Umbilical cord (tissue), 1 donor: ENCODE measurements at regions not wholly inside any gene's neighbourhood (a gene's known extent, or its start where the extent isn't known, plus 50 kb on each side); places are given as distances from the start of the nearest gene placed in this dataset.

Source experiments
- DNase-seq: peaks from one replicate; pipeline ENCODE4 v3.0.0-alpha.2; 2015; ENCODE audit warnings: low spot score

DNA sequence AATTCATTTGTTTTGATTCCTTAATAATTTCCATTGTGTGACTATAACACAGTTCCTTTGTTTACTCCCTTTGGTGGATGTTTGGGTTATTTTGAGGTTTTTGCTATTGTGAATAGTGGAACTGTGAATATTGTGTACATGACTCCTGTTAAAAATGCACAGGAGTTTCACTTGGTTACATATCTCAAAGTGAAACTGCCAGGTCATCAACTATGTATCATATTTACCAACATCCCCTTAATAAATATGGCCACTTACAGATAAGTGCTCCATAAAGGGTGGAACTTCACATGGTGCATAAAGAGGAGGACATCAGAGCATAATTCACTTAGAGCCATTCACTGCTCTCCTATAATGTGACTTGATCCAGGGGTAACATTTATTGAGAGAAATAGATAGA, 328.9 kb downstream of the SEC23A start:
- DNase-seq = no peak

DNA sequence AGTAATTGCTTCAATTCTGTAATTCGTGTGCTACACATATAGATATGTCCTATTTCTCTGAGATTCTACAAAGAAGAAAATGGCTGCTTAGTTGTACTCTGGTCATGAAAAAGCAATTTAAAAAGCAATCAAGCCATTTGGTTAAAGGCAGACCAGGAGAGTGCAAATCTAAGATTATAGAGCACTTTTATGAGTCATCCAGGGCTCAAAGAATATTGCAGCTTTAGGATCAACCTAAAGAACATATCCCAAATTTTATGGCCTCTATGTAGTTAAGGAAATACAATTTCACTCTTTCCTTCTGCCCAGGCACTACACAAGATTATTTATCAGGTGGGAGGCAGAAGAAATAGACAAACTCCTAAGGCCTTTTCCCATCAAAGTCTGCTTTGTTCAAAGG, 332.8 kb downstream of the SEC23A start:
- no peak for DNase-seq

DNA sequence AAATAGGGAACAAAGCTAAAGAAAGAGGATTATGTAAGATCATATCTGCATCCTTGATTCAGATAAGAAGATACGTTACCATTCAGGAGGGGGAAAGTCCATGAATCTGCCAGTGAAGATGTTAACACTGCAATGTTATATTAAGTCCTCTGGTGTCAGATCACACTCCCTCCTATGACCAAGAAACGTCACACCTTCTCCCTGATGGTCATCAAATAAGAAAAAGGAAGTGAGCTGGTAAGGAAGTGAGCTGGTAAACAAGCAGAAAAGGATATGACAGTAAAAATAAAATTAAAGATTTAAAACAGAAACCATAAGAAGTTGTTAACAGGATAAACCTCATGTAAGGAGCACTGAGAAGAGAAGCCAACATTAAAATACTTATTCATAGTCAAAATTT, 340.2 kb downstream of the SEC23A start:
- DNase-seq = no peak

DNA sequence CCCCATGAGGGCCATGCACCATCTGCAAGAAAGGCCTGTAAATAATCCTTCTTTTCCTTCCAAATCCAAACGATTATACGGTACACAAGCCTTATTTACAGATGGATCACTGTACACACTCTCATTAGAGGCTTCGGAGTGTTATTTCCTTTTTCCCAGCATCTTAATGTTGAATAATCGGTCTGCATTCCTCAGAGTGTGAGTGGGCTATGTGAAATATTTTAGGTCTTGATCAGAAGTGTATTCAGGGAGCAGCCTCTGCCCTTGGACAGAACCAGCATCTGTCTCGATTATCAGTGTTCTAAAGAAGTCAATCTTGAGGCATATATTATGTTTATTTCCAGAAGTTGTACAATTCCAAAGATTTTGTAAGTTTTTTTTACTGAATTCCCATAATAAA, 340.6 kb downstream of the SEC23A start:
- DNase-seq = peak; percentile 43

DNA sequence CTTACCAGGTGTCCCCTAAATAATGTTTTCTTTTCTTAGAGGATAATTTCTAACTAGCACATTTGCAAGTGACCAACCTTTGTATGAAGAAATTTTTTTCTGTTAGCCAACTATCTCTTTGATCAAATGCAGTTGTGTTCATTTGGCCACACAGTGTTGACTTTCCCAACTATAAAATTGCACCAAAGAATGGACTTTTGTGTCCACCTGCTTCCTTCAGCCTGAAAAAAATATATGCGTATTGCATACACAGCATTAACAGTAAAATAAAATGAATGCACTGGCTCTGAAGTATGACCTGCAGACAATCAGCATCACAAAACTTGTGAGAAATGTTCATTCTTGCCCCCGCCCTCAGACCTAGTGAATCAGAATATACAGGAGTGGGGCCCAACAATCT, 342.0 kb downstream of the SEC23A start:
- DNase-seq = no peak

DNA sequence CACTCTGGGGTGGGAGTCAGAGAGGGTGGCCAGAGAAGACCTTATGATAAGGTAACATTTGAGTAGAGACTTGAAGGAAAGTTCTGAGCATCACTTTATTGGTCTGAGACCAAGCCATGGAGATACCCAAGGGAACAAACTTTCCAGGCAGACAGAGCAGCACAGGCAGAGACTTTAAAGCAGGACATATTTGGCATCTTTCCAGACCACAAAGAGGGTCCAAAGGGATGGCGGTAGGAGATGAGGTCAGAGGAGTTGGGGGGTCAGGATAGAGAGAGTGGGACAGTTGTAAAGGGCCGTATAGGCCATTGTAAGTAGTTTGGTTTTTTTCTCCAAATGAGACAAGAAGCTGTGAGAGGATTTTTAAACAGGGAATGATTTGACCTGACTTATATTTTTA, 344.4 kb downstream of the SEC23A start:
- no peak for DNase-seq

DNA sequence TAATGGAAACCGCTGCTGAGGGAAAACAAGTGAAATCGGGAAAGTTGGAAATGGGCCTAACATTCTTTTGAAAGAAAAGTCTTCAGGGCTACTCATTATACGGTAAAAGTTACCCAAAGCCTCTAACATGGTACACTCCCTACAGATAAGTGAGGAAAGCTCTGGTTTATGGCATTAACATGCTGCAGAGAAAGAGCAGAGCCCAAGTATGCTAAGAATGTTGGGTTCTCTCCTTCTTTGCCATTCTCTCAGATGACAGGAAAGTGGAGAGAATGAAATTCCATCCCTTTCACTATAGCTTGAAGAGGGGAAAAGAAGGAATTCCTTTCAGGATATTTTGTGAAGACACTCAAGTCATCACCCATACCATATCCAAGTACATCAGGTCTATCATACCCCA, 348.0 kb downstream of the SEC23A start:
- DNase-seq = no peak

DNA sequence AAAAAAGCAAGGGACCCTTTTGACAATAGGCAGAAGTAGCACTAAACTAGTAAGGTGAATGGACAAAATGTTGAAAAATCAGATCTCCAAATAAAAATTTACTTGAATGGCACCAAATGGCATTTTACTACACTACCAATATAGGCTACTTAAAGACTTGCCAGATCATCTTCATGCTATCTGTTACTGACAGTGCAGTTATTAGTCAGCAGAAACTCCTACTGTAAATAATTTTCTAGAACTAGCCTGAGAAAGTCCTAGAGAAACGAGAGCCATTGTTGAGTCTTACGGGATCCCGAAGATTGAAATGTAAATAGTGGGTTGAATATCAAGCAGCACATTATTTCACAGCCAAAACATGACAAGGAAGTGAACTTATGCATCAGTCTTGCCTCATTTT, 350.3 kb downstream of the SEC23A start:
- no peak for DNase-seq

DNA sequence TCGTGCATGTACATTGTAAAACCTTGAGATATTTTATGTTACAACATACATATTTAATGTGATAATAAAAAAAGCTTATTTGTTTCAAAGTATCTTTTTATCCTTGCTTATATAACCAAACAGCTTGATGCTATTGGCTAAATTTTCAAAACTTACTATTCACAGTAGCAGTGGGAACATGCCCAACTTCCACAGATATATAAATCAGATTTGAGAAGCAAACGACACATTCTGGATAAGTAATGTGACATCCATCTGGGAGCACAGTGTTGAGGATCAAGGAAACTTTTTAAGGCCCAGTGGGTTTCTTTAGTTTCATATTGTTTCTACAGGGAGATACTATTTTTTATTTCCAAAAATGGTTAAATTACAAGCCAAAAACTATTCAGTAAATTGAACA, 350.7 kb downstream of the SEC23A start:
- DNase-seq = no peak

DNA sequence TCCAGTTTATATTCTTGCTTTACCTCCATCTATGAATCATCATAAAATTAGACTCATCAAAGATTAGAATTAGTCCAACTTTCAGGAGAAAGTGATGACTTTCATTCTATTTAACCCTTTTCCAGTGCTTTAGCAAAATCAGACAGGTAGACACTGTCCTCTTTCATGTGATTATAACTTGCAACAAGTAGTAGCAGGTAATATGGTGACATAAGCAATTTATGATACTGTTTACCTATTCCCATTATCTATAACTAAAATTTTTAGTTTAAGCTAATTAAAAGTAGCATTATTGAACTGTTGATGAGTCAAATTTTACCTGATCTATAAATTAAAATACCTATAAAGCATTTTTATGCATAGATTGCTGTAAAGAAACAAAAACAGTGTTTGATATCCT, 351.6 kb downstream of the SEC23A start:
- DNase-seq = no peak

DNA sequence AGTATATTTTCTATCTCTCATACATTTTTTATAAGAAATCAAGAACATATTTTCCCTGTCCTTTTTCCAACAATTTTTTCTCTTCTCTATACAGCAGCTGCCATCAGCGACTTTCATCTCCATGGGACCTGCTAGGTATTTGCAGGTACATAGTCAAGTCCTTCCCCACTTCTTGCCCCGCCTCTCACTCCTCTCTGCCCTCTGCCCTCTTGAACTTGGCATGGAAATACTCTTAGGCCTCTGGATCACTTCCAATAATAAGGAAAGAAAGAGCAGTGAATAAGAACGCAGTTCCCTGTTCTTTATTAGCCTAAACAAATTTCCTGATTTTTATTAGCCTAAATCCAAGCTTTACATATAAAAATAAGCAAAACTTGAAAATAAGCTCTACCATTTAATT, 353.1 kb downstream of the SEC23A start:
- no peak for DNase-seq

DNA sequence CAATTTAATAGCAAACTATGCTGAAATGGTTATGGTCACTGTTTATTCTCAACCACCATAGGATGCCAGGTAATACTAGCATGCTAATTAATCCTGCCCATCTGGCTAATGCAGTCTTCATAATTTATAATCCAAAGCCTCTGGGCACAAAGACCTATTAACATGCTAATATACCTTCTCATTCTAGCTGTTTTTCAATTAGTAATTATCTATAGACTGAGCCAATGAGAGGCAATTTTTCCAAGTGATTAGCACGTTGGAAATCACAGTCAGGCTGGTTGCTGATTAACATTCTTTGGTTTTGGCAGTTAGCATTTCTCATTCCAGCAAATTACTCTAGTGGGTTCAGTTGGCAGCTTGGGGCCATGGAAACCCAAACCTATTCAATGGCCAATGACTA, 357.2 kb downstream of the SEC23A start:
- no peak for DNase-seq

DNA sequence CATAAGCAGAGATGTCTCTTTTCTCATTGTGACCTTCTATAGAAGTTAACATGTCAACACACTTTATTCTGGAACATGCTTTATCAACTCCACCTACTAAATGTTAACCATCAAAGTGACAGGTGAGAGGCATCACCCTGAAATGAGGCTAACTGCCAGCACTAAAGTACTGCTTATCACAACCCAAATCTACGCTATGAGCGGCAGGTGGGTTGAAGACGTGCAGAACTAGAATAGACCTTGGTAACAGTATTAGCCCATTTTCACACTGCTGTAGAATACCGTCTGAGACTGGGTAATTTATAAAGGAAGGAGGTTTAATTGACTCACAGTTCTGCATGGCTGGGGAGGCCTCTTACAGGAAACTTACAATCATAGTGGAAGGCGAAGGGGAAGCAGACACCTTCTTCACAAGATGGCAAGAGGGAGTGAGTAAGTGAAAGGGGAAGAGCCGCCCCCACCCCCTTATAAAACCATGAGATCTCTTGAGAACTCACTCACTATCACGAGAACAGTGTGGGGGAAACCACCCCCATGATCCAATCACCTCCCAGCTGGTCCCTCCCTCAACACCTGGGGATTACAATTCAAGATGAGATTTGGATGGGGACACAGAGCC, 359.0 kb downstream of the SEC23A start:
- no peak for DNase-seq

DNA sequence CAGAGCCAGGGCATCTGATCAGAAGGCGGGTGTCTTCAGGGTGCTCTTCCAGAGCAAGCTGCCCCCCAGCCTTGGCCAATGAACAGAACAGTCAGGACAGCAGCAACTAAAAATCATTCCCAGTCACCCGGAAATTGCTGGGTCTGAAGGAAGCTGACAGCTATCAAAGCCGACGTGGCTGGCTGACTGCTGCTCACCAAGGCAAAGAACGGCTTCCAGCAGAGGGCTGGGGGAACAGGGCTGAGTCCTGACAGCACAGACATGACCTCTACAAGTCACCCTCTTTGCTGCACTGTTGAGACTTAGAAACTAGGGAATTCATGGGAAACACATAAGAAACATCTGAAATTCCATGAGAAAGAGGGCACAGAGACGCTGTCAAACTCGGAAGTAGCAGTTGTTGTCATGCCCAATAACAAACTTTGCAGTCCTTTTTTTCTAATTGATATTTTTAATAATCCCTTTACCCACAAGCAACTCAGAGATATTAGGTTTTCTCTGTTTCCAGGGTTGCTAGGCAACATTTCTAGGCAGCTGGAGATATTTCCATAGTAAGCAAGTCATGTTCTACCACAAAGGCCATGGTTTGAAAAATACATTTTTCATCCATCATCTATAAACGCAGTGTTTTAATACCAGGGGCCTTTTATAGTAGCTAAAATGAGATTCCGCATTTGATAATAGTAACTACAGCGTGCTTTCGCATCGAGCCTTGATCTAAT, 365.2 kb downstream of the SEC23A start:
- DNase-seq = peak; percentile 23

DNA sequence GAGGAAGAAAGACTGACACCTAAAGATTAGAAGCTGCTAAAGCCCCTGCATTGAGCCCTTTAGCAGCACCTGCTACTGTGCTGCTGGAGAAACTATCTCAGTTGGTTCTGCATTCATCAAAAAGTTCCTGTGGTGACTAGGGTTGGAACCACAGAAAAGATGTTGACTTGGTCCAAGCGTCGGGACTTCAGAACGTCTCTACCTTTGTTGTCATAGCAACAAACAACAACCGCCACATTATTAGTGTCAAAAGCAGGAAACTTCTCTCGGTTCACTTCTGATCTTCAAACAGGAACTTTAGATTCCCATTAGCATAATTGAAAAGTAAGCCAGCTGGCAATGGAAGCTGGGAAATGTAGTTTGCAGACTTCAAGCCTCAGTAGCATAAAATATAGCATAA, 368.0 kb downstream of the SEC23A start:
- DNase-seq = no peak

DNA sequence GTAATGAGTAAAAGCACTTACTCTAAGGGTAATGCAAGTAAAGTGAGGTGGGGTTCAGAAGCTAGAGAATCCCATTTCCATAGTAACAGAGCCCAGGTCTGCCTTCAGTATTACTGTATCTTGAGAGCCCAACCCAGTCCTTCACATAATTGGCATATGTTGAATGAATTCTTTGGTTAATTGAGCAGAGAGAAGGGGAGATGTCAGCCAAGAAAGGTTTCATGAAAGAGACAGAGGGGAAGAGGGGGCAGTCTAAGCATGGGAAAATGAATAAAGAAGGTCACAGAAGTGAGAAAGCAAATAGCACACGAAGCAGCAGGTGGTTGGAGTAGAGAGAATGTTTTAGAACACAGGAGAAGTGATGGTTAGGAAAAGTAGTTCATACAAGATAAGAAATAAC, 371.1 kb downstream of the SEC23A start:
- no peak for DNase-seq

DNA sequence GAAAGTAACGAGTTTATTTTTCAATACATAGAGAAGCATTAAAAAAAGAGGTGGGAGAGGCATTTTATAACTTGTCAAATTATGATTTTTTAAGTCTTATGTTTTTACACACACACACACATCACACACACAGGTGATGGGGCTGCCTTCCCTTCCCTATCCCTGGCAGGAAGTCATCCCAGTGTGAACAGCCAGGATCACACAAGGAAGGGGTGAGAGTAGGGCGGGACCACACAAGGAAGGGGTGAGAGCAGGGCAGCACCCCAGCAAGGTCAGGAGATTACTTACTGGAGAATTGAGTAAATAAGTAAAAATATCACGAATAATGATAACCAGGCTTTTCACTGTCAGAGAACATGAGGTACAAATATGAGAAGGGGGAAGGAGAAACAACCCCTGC, 372.6 kb downstream of the SEC23A start:
- DNase-seq = no peak

DNA sequence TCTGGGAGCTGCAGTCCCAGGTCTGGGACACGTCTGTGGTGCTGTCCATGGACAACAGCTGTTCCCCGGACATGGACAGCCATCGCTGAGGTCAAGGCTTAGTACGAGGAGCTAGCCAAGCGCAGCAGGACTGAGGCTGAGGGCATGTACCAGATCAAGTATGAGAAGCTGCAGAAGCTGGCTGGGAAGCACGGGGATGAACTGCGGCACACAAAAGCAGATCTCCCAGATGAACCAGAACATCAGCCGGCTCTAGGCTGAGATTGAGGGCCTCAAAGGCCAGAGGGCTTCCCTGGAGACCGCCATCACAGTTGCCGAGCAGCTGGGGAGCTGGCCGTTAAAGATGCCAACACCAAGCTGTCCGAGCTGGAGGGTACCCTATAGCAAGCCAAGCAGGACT, 375.3 kb downstream of the SEC23A start:
- DNase-seq = no peak

DNA sequence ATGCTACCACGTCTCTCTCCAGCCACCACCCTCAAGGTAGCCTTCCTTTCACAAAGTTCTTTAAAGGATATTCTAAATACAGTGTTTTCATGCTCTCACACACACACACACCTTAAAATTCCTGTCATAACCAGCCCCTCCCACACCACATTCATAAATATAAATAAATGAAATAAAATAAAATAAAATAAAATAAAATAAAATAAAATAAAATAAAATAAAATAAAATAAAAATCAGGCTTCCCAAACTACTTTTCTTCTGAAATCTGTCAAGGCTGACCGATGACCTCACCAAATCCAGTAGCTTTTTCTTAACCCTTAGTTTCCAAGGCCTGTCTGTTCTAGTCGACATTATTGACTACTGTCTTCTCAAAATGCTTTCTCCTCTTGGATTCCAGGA, 378.4 kb downstream of the SEC23A start:
- no peak for DNase-seq

DNA sequence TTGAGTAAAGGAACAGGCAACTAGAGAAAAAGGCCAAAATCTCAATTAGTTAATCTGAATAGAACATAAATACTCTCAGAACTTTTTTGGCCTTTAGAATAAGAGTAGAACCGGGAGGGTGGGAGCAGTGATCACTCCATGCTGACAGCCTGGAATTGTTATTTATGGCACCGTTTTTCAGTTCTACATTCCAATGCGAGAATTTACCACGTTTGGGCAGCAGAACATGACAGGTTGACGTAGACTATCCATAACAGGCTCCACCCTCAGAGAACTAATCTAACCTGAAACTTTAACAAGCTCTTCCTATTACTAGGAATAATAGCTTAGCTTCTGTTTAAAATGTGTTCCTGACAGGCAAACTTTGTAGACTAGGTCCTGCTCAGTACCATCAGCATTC, 379.1 kb downstream of the SEC23A start:
- DNase-seq = peak; percentile 43

DNA sequence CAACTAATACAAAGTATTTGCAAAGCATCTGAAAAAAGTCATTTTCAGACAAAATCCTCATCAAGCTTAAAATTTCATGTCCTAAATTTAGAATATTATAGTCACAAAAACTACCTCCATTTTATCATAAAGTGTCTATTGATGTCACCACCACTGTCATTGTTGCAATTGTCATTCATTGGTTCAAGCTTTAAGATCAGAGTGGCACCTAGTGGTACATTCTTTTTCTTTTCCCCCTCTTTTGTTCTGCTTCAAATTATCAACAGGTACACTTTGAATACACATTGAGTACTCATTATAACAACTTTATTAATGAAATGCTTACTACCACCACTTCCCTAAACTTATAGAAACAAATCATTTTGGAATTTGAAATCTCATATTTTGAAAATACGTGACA, 379.8 kb downstream of the SEC23A start:
- DNase-seq = no peak

DNA sequence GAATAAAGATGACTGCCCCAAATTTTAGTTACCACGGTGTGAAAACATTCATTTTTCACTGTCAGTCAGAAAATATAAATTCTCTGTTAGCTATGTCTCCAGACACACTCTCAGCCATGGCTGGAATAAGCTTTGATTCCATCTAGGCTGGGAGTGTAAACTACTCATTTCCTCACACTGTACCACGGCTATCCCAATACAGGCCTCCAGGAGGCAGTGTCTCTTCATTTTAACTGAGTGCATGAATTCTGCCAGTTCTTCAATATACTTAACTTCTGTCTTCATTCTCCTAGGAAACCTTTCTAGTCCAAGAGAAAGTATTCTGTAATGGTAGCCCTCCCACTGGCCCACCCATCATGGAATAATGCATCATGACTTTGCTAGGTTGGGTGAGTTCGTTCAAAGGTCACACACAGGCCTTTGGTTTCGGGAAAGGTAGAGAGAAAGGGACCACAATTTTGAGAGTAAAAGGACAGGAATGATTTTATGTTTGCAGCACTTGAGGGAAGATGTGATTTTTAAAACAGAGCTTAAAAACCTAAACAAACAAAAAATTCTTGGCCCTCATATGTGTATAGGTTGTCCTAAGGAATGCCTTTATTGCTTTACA, 381.1 kb downstream of the SEC23A start:
- peak; percentile 62 for DNase-seq

DNA sequence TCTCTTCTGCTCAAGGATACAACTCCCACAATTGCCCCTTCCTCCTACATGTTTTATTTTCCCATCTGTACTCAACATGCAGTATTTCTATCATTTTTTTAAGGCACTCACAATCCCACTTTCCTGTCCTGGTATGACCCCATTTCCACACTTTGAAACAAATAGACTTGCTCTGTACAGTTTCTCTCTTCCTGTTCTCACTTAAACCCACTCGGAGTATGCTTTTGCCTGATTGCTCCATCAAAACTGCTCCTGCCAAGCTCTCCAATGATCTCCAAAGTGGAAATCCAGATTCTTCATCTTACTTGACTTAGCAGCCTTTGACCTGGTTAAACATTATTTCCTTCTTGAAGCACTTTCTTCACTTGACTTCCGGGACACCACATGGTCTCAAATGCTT, 384.5 kb downstream of the SEC23A start:
- no peak for DNase-seq
